Activated naive CD4-positive, alpha-beta T cell treated with anti-CD3 and anti-CD28 coated beads for 36 hours (primary cell): ENCODE measurements at regions not wholly inside any gene's neighbourhood (a gene's known extent, or its start where the extent isn't known, plus 50 kb on each side); places are given as distances from the start of the nearest gene placed in this dataset.

Source experiments
- CTCF ChIA-PET: fragments of 350-600 bp; sonication (Branson Sonifier 250); formaldehyde crosslinking; loops from one replicate; lab custom pipeline; 2021; ENCODE audit warnings: antibody characterized with exemption; lab: Charles Lee
- DNase-seq: peaks from one replicate; pipeline ENCODE4 v3.0.0-alpha.2; 2020
- H3K27ac Mint-ChIP-seq: one replicate; pipeline ENCODE4 v1.8.0; 2021; ENCODE audit warnings: mild to moderate bottlenecking, mixed read lengths
- H3K27me3 Mint-ChIP-seq: one replicate; pipeline ENCODE4 v1.8.0; 2021; ENCODE audit warnings: low read depth, mixed read lengths
- H3K36me3 Mint-ChIP-seq: one replicate; pipeline ENCODE4 v1.8.0; 2021; ENCODE audit warnings: low read depth, mixed read lengths
- H3K4me1 Mint-ChIP-seq: one replicate; pipeline ENCODE4 v1.8.0; 2021; ENCODE audit warnings: low read depth, mixed read lengths
- H3K4me3 Mint-ChIP-seq: one replicate; pipeline ENCODE4 v1.8.0; 2021; ENCODE audit warnings: mild to moderate bottlenecking, moderate library complexity, mixed read lengths
- H3K9me3 Mint-ChIP-seq: one replicate; pipeline ENCODE4 v1.8.0; 2021; ENCODE audit warnings: mixed read lengths
- intact Hi-C: fragments of 100-400 bp; cut with micrococcal nuclease; formaldehyde crosslinking; loops from one replicate; pipeline ENCODE4 v1.15.1; 2023

- DNase-seq: peak; percentile 93
- Mint-ChIP-seq H3K36me3 (no peaks in the 10 kb centered on the region), H3K27ac (peak overlapping the region; percentile 85), H3K4me1 (peaks cover 30% of the 10 kb centered on the region), H3K4me3 (peak overlapping the region; percentile 50), H3K9me3 (no peaks in the 10 kb centered on the region), H3K27me3 (no peaks in the 10 kb centered on the region)
- CTCF ChIA-PET: interaction anchor here (0.7 to 1.8 kb wide), 3 partner anchors 42 to 104 kb away, joined by 3 to 6 read pairs (median 3); no protein-coding TSS in a partner anchor
- intact Hi-C loops: loop anchor here (1.0 to 5.0 kb wide), 6 partner anchors 33 to 283 kb away; no protein-coding TSS in a partner anchor
These were observed 96.5 kb downstream of the GADD45G start for GRCh38 chr9:89701221-89701798.

- Mint-ChIP-seq H3K9me3 (no peaks in the 10 kb centered on the region), H3K36me3 (no peaks in the 10 kb centered on the region), H3K27ac (peak overlapping the region; percentile 21), H3K4me3 (no peak overlapping the region), H3K27me3 (no peaks in the 10 kb centered on the region), H3K4me1 (peaks cover 35% of the 10 kb centered on the region)
- intact Hi-C loops: loop anchor here (5.0 kb wide), 2 partner anchors 240 to 280 kb away; no protein-coding TSS in a partner anchor
- CTCF ChIA-PET: interaction anchor here (1.0 to 1.8 kb wide), 2 partner anchors 12 to 41 kb away, joined by 4 to 6 read pairs; no protein-coding TSS in a partner anchor
- no peak for DNase-seq
These were observed 97.6 kb downstream of the GADD45G start for GRCh38 chr9:89702401-89702800.

- H3K27ac Mint-ChIP-seq: no peak overlapping the region
- peaks cover 30% of the 10 kb centered on the region for H3K4me1 Mint-ChIP-seq
- H3K27me3 Mint-ChIP-seq: no peaks in the 10 kb centered on the region
- H3K4me3 Mint-ChIP-seq: no peak overlapping the region
- intact Hi-C loops: no loop called here
- no peak for DNase-seq
- CTCF ChIA-PET: no interaction called here
- H3K9me3 Mint-ChIP-seq: no peaks in the 10 kb centered on the region
- no peaks in the 10 kb centered on the region for H3K36me3 Mint-ChIP-seq
These were observed 100.8 kb downstream of the GADD45G start for GRCh38 chr9:89705651-89706050.

GRCh38 chr9:89706086-89706485, 101.3 kb downstream of the GADD45G start:
- intact Hi-C loops: no loop called here
- CTCF ChIA-PET: no interaction called here
- Mint-ChIP-seq H3K27ac (no peak overlapping the region), H3K27me3 (no peaks in the 10 kb centered on the region), H3K36me3 (no peaks in the 10 kb centered on the region), H3K4me1 (peaks cover 26% of the 10 kb centered on the region), H3K9me3 (no peaks in the 10 kb centered on the region), H3K4me3 (no peak overlapping the region)
- no peak for DNase-seq

GRCh38 chr9:89706731-89707191, 101.9 kb downstream of the GADD45G start:
- DNase-seq: no peak
- Mint-ChIP-seq H3K9me3 (no peaks in the 10 kb centered on the region), H3K4me1 (peaks cover 21% of the 10 kb centered on the region), H3K27me3 (no peaks in the 10 kb centered on the region), H3K27ac (no peak overlapping the region), H3K4me3 (no peak overlapping the region), H3K36me3 (no peaks in the 10 kb centered on the region)
- intact Hi-C loops: no loop called here
- CTCF ChIA-PET: no interaction called here

- intact Hi-C loops: no loop called here
- no peaks in the 10 kb centered on the region for H3K36me3 Mint-ChIP-seq
- H3K27ac Mint-ChIP-seq: no peak overlapping the region
- H3K27me3 Mint-ChIP-seq: no peaks in the 10 kb centered on the region
- DNase-seq: no peak
- peaks cover 20% of the 10 kb centered on the region for H3K4me1 Mint-ChIP-seq
- H3K9me3 Mint-ChIP-seq: no peaks in the 10 kb centered on the region
- no peak overlapping the region for H3K4me3 Mint-ChIP-seq
- CTCF ChIA-PET: interaction anchor here (0.6 to 0.9 kb wide), 2 partner anchors 106 to 113 kb away, joined by 3 to 5 read pairs; no protein-coding TSS in a partner anchor
These were observed 105.9 kb downstream of the GADD45G start for GRCh38 chr9:89710697-89711096.

- peaks cover 17% of the 10 kb centered on the region for H3K4me1 Mint-ChIP-seq
- intact Hi-C loops: no loop called here
- H3K36me3 Mint-ChIP-seq: no peaks in the 10 kb centered on the region
- H3K27me3 Mint-ChIP-seq: no peaks in the 10 kb centered on the region
- no peak for DNase-seq
- no peak overlapping the region for H3K27ac Mint-ChIP-seq
- H3K9me3 Mint-ChIP-seq: no peaks in the 10 kb centered on the region
- CTCF ChIA-PET: no interaction called here
- H3K4me3 Mint-ChIP-seq: no peak overlapping the region
These were observed 107.1 kb downstream of the GADD45G start for GRCh38 chr9:89711866-89712265.

- DNase-seq: no peak
- Mint-ChIP-seq H3K27ac (no peak overlapping the region), H3K27me3 (no peaks in the 10 kb centered on the region), H3K9me3 (peaks cover 2% of the 10 kb centered on the region), H3K4me3 (no peak overlapping the region), H3K36me3 (no peaks in the 10 kb centered on the region), H3K4me1 (peaks cover 14% of the 10 kb centered on the region)
- intact Hi-C loops: no loop called here
- CTCF ChIA-PET: no interaction called here
These were observed 107.5 kb downstream of the GADD45G start for GRCh38 chr9:89712283-89712682.

GRCh38 chr9:89714321-89714720, 109.5 kb downstream of the GADD45G start:
- CTCF ChIA-PET: interaction anchor here (0.6 to 1.3 kb wide), 3 partner anchors 11 to 424 kb away, joined by 3 to 4 read pairs (median 4); no protein-coding TSS in a partner anchor
- Mint-ChIP-seq H3K36me3 (no peaks in the 10 kb centered on the region), H3K9me3 (peaks cover 2% of the 10 kb centered on the region), H3K4me3 (no peak overlapping the region), H3K27me3 (no peaks in the 10 kb centered on the region), H3K4me1 (peaks cover 14% of the 10 kb centered on the region), H3K27ac (no peak overlapping the region)
- intact Hi-C loops: no loop called here
- no peak for DNase-seq

- Mint-ChIP-seq H3K9me3 (peaks cover 2% of the 10 kb centered on the region), H3K27me3 (no peaks in the 10 kb centered on the region), H3K27ac (no peak overlapping the region), H3K36me3 (no peaks in the 10 kb centered on the region), H3K4me3 (no peak overlapping the region), H3K4me1 (peaks cover 14% of the 10 kb centered on the region)
- intact Hi-C loops: no loop called here
- no peak for DNase-seq
- CTCF ChIA-PET: interaction anchor here (0.8 to 1.3 kb wide), 2 partner anchors 37 to 117 kb away, joined by 5 to 6 read pairs; no protein-coding TSS in a partner anchor
These were observed 110.6 kb downstream of the GADD45G start for GRCh38 chr9:89715318-89715858.

GRCh38 chr9:89715881-89716280, 111.1 kb downstream of the GADD45G start:
- H3K27ac Mint-ChIP-seq: no peak overlapping the region
- no peaks in the 10 kb centered on the region for H3K36me3 Mint-ChIP-seq
- H3K27me3 Mint-ChIP-seq: no peaks in the 10 kb centered on the region
- no peak for DNase-seq
- peaks cover 2% of the 10 kb centered on the region for H3K9me3 Mint-ChIP-seq
- intact Hi-C loops: no loop called here
- H3K4me3 Mint-ChIP-seq: no peak overlapping the region
- H3K4me1 Mint-ChIP-seq: peaks cover 14% of the 10 kb centered on the region
- CTCF ChIA-PET: interaction anchor here (1.3 kb wide), 1 partner anchor 118 kb away, joined by 6 read pairs; no protein-coding TSS in a partner anchor

GRCh38 chr9:89716559-89716958, 111.7 kb downstream of the GADD45G start:
- no peak overlapping the region for H3K27ac Mint-ChIP-seq
- CTCF ChIA-PET: interaction anchor here (0.6 to 1.3 kb wide), 2 partner anchors 119 to 387 kb away, joined by 3 to 6 read pairs; no protein-coding TSS in a partner anchor
- H3K4me1 Mint-ChIP-seq: peaks cover 14% of the 10 kb centered on the region
- H3K27me3 Mint-ChIP-seq: no peaks in the 10 kb centered on the region
- no peak for DNase-seq
- no peak overlapping the region for H3K4me3 Mint-ChIP-seq
- peaks cover 2% of the 10 kb centered on the region for H3K9me3 Mint-ChIP-seq
- H3K36me3 Mint-ChIP-seq: no peaks in the 10 kb centered on the region
- intact Hi-C loops: no loop called here
